GM21723 (cell line): ENCODE measurements at regions not wholly inside any gene's neighbourhood (a gene's known extent, or its start where the extent isn't known, plus 50 kb on each side); places are given as distances from the start of the nearest gene placed in this dataset.

ENCODE experiments used
- ATAC-seq: cut with Tn5 transposase; IDR thresholded peaks from one replicate; pipeline ENCODE4 v1.9.1; 2021; ENCODE audit warnings: mild to moderate bottlenecking, moderate library complexity; ENCODE audit not compliant: unreplicated experiment

GRCh38 chr9:103397868-103398600 lies 402.9 kb downstream of the CYLC2 start:
- peak; percentile 98 for ATAC-seq

- no peak for ATAC-seq
Measured at GRCh38 chr9:103399535-103399934, 404.4 kb downstream of the CYLC2 start.

GRCh38 chr9:103407260-103407659 lies 412.1 kb downstream of the CYLC2 start:
- ATAC-seq = no peak

- no peak for ATAC-seq
Measured at GRCh38 chr9:103410059-103410458, 414.9 kb downstream of the CYLC2 start.

- no peak for ATAC-seq
Measured at GRCh38 chr9:103427696-103428095, 432.6 kb downstream of the CYLC2 start.

- no peak for ATAC-seq
Measured at GRCh38 chr9:103430469-103430868, 435.3 kb downstream of the CYLC2 start.

- ATAC-seq = no peak
Measured at GRCh38 chr9:103431809-103432208, 436.7 kb downstream of the CYLC2 start.

- ATAC-seq = no peak
Measured at GRCh38 chr9:103444176-103444575, 449.0 kb downstream of the CYLC2 start.

- ATAC-seq = no peak
Measured at GRCh38 chr9:103458826-103459225, 463.7 kb downstream of the CYLC2 start.

GRCh38 chr9:103471241-103471640 lies 476.1 kb downstream of the CYLC2 start:
- ATAC-seq = no peak

- ATAC-seq = no peak
Measured at GRCh38 chr9:103474156-103474555, 479.0 kb downstream of the CYLC2 start.

- no peak for ATAC-seq
Measured at GRCh38 chr9:103483471-103484096, 488.5 kb downstream of the CYLC2 start.

- ATAC-seq = no peak
Measured at GRCh38 chr9:103485138-103485537, 490.0 kb downstream of the CYLC2 start.

- no peak for ATAC-seq
Measured at GRCh38 chr9:103514767-103515166, 519.6 kb downstream of the CYLC2 start.

- ATAC-seq = no peak
Measured at GRCh38 chr9:103522409-103522808, 527.3 kb downstream of the CYLC2 start.

GRCh38 chr9:103530934-103531333 lies 535.8 kb downstream of the CYLC2 start:
- no peak for ATAC-seq

GRCh38 chr9:103533318-103533717 lies 538.2 kb downstream of the CYLC2 start:
- ATAC-seq = no peak

GRCh38 chr9:103537426-103537825 lies 542.3 kb downstream of the CYLC2 start:
- no peak for ATAC-seq

- ATAC-seq = no peak
Measured at GRCh38 chr9:103545260-103545659, 548.8 kb upstream of the SMC2 start.

- no peak for ATAC-seq
Measured at GRCh38 chr9:103552712-103553111, 541.4 kb upstream of the SMC2 start.

- ATAC-seq = no peak
Measured at GRCh38 chr9:103574056-103574455, 520.1 kb upstream of the SMC2 start.

- no peak for ATAC-seq
Measured at GRCh38 chr9:103586721-103587120, 507.4 kb upstream of the SMC2 start.

GRCh38 chr9:103601287-103601686 lies 492.8 kb upstream of the SMC2 start:
- ATAC-seq = no peak
